Erythroblast (primary cell): ENCODE measurements at regions not wholly inside any gene's neighbourhood (a gene's known extent, or its start where the extent isn't known, plus 50 kb on each side); places are given as distances from the start of the nearest gene placed in this dataset.

Experiments
- GATA1 ChIP-seq: IDR thresholded peaks from 2 replicates; pipeline ENCODE4 v1.6.1; 2011; ENCODE audit warnings: low read depth, mild to moderate bottlenecking, control low read depth, low read length, moderate library complexity
- POLR2A ChIP-seq: IDR thresholded peaks from 2 replicates; pipeline ENCODE4 v1.6.1; 2011; ENCODE audit warnings: mild to moderate bottlenecking, low read length

DNA sequence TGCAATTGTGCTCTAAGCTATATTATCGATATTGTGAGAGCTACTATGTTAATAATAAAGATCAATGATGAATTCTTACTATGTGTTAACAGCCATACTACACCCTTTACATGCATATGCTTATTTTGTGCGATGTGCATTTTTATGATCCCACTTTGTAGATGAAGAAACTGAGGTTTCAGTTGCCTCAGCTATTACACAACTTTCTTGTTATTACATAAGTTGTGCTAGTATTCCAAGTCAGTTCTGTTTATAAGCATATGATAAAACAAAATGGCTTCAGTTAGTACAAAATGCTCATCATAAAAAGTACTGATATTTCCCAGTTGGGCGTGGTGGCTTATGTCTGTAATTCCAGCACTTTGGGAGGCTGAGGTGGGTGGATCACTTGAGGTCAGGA lies 471.5 kb upstream of the DCN start:
- TF ChIP-seq POLR2A, result no peak
- no peak for TF ChIP-seq GATA1
